ENCODE measurements at regions not wholly inside any gene's neighbourhood (a gene's known extent, or its start where the extent isn't known, plus 50 kb on each side); places are given as distances from the start of the nearest gene placed in this dataset.

- TF ChIP-seq REST (IDR thresholded peaks at IDR 0.05; ENCODE audit: low read depth) (no peak), TEAD4 (IDR thresholded peaks at IDR 0.05) (no peak), ZBTB7A (IDR thresholded peaks at IDR 0.05; ENCODE audit: low read depth) (no peak)
Observed at GRCh38 chr1:184810735-184811343, 56.2 kb upstream of the EDEM3 start.

DNA sequence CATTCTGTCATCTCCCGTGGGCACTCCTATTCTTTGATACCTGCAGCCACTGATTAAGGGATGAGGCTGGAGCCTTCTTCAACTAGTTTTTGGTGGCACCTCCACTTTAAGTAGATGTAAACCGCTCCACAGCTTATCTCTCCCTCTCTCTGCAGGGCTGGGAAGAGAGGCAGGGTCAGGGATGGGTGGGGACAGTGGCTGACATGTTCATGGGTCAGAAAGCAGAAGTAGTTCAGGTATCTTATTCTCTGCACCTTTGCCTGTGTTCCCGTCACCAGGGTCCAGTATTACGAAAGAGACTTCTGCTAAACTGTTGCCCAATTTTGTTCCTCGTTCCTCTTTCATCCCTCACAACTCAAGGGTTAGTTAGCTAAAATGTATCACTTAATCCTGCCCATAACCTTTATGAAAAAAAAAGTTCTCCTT lies 51.7 kb upstream of the EDEM3 start:
- TF ChIP-seq ZBTB7A (IDR thresholded peaks at IDR 0.05; ENCODE audit: low read depth) = no peak
- no peak for TF ChIP-seq RAD21 (IDR thresholded peaks at IDR 0.05; ENCODE audit: low read depth)
- no peak for TF ChIP-seq FOXM1 (IDR thresholded peaks at IDR 0.05; ENCODE audit: borderline replicate concordance, low read depth)

- TF ChIP-seq NFIC (IDR thresholded peaks at IDR 0.05) (no peak), RAD21 (IDR thresholded peaks at IDR 0.05; ENCODE audit: low read depth) (peak; percentile 98)
Observed at GRCh38 chr1:184805667-184806295, 51.1 kb upstream of the EDEM3 start.
